ENCODE measurements at regions not wholly inside any gene's neighbourhood (a gene's known extent, or its start where the extent isn't known, plus 50 kb on each side); places are given as distances from the start of the nearest gene placed in this dataset.

- Histone ChIP-seq H3K4me3 (ENCODE audit: insufficient read depth, low read depth, low read length, poor library complexity, severe bottlenecking) (no peak overlapping the region), H3K27me3 (replicated peaks; ENCODE audit: control insufficient read depth, insufficient read depth, low read length, poor library complexity, severe bottlenecking) (no peaks in the 10 kb centered on the region), H3K9me3 (ENCODE audit: control insufficient read depth, low read length) (no peaks in the 10 kb centered on the region), H3K36me3 (ENCODE audit: control insufficient read depth, insufficient read depth, low read length) (no peaks in the 10 kb centered on the region), H3K4me1 (ENCODE audit: control insufficient read depth, insufficient read depth, low read length, poor library complexity, severe bottlenecking) (no peaks in the 10 kb centered on the region), H3K27ac (ENCODE audit: insufficient read depth, low read length, poor library complexity, severe bottlenecking) (no peak overlapping the region)
- no peak for DNase-seq
Measured at GRCh38 chr2:14749884-14750283, 117.4 kb downstream of the LRATD1 start.

- Histone ChIP-seq H3K4me1 (ENCODE audit: control insufficient read depth, insufficient read depth, low read length, poor library complexity, severe bottlenecking) (no peaks in the 10 kb centered on the region), H3K36me3 (ENCODE audit: control insufficient read depth, insufficient read depth, low read length) (no peaks in the 10 kb centered on the region), H3K9me3 (ENCODE audit: control insufficient read depth, low read length) (no peaks in the 10 kb centered on the region), H3K27me3 (replicated peaks; ENCODE audit: control insufficient read depth, insufficient read depth, low read length, poor library complexity, severe bottlenecking) (no peaks in the 10 kb centered on the region), H3K4me3 (ENCODE audit: insufficient read depth, low read depth, low read length, poor library complexity, severe bottlenecking) (no peak overlapping the region), H3K27ac (ENCODE audit: insufficient read depth, low read length, poor library complexity, severe bottlenecking) (no peak overlapping the region)
- DNase-seq: no peak
Measured at GRCh38 chr2:14750433-14750832, 117.9 kb downstream of the LRATD1 start.

GRCh38 chr2:14751581-14751980 is 119.1 kb downstream of the LRATD1 start:
- no peaks in the 10 kb centered on the region for H3K9me3 ChIP-seq (ENCODE audit: control insufficient read depth, low read length)
- H3K4me1 ChIP-seq (ENCODE audit: control insufficient read depth, insufficient read depth, low read length, poor library complexity, severe bottlenecking): no peaks in the 10 kb centered on the region
- H3K36me3 ChIP-seq (ENCODE audit: control insufficient read depth, insufficient read depth, low read length): no peaks in the 10 kb centered on the region
- H3K27ac ChIP-seq (ENCODE audit: insufficient read depth, low read length, poor library complexity, severe bottlenecking): no peak overlapping the region
- no peaks in the 10 kb centered on the region for H3K27me3 ChIP-seq (replicated peaks; ENCODE audit: control insufficient read depth, insufficient read depth, low read length, poor library complexity, severe bottlenecking)
- DNase-seq: no peak
- H3K4me3 ChIP-seq (ENCODE audit: insufficient read depth, low read depth, low read length, poor library complexity, severe bottlenecking): no peak overlapping the region

- H3K4me3 ChIP-seq (ENCODE audit: insufficient read depth, low read depth, low read length, poor library complexity, severe bottlenecking): no peak overlapping the region
- H3K27me3 ChIP-seq (replicated peaks; ENCODE audit: control insufficient read depth, insufficient read depth, low read length, poor library complexity, severe bottlenecking): no peaks in the 10 kb centered on the region
- H3K4me1 ChIP-seq (ENCODE audit: control insufficient read depth, insufficient read depth, low read length, poor library complexity, severe bottlenecking): no peaks in the 10 kb centered on the region
- no peak overlapping the region for H3K27ac ChIP-seq (ENCODE audit: insufficient read depth, low read length, poor library complexity, severe bottlenecking)
- H3K36me3 ChIP-seq (ENCODE audit: control insufficient read depth, insufficient read depth, low read length): no peaks in the 10 kb centered on the region
- no peak for DNase-seq
- H3K9me3 ChIP-seq (ENCODE audit: control insufficient read depth, low read length): no peaks in the 10 kb centered on the region
Measured at GRCh38 chr2:14752295-14752694, 119.8 kb downstream of the LRATD1 start.

GRCh38 chr2:14756122-14756541 is 123.6 kb downstream of the LRATD1 start:
- no peaks in the 10 kb centered on the region for H3K4me1 ChIP-seq (ENCODE audit: control insufficient read depth, insufficient read depth, low read length, poor library complexity, severe bottlenecking)
- DNase-seq: no peak
- no peak overlapping the region for H3K27ac ChIP-seq (ENCODE audit: insufficient read depth, low read length, poor library complexity, severe bottlenecking)
- H3K27me3 ChIP-seq (replicated peaks; ENCODE audit: control insufficient read depth, insufficient read depth, low read length, poor library complexity, severe bottlenecking): no peaks in the 10 kb centered on the region
- H3K9me3 ChIP-seq (ENCODE audit: control insufficient read depth, low read length): no peaks in the 10 kb centered on the region
- no peak overlapping the region for H3K4me3 ChIP-seq (ENCODE audit: insufficient read depth, low read depth, low read length, poor library complexity, severe bottlenecking)
- H3K36me3 ChIP-seq (ENCODE audit: control insufficient read depth, insufficient read depth, low read length): no peaks in the 10 kb centered on the region

GRCh38 chr2:14756981-14757657 is 124.6 kb downstream of the LRATD1 start:
- Histone ChIP-seq H3K27ac (ENCODE audit: insufficient read depth, low read length, poor library complexity, severe bottlenecking) (no peak overlapping the region), H3K9me3 (ENCODE audit: control insufficient read depth, low read length) (no peaks in the 10 kb centered on the region), H3K4me3 (ENCODE audit: insufficient read depth, low read depth, low read length, poor library complexity, severe bottlenecking) (no peak overlapping the region), H3K27me3 (replicated peaks; ENCODE audit: control insufficient read depth, insufficient read depth, low read length, poor library complexity, severe bottlenecking) (no peaks in the 10 kb centered on the region), H3K36me3 (ENCODE audit: control insufficient read depth, insufficient read depth, low read length) (no peaks in the 10 kb centered on the region), H3K4me1 (ENCODE audit: control insufficient read depth, insufficient read depth, low read length, poor library complexity, severe bottlenecking) (no peaks in the 10 kb centered on the region)
- DNase-seq: no peak

- Histone ChIP-seq H3K27ac (ENCODE audit: insufficient read depth, low read length, poor library complexity, severe bottlenecking) (no peak overlapping the region), H3K4me3 (ENCODE audit: insufficient read depth, low read depth, low read length, poor library complexity, severe bottlenecking) (no peak overlapping the region), H3K27me3 (replicated peaks; ENCODE audit: control insufficient read depth, insufficient read depth, low read length, poor library complexity, severe bottlenecking) (no peaks in the 10 kb centered on the region), H3K9me3 (ENCODE audit: control insufficient read depth, low read length) (no peaks in the 10 kb centered on the region), H3K36me3 (ENCODE audit: control insufficient read depth, insufficient read depth, low read length) (no peaks in the 10 kb centered on the region), H3K4me1 (ENCODE audit: control insufficient read depth, insufficient read depth, low read length, poor library complexity, severe bottlenecking) (no peaks in the 10 kb centered on the region)
- no peak for DNase-seq
Measured at GRCh38 chr2:14759082-14759481, 126.6 kb downstream of the LRATD1 start.

GRCh38 chr2:14760169-14760568 is 127.7 kb downstream of the LRATD1 start:
- H3K27ac ChIP-seq (ENCODE audit: insufficient read depth, low read length, poor library complexity, severe bottlenecking): no peak overlapping the region
- no peaks in the 10 kb centered on the region for H3K36me3 ChIP-seq (ENCODE audit: control insufficient read depth, insufficient read depth, low read length)
- no peaks in the 10 kb centered on the region for H3K9me3 ChIP-seq (ENCODE audit: control insufficient read depth, low read length)
- no peak overlapping the region for H3K4me3 ChIP-seq (ENCODE audit: insufficient read depth, low read depth, low read length, poor library complexity, severe bottlenecking)
- H3K4me1 ChIP-seq (ENCODE audit: control insufficient read depth, insufficient read depth, low read length, poor library complexity, severe bottlenecking): no peaks in the 10 kb centered on the region
- DNase-seq: no peak
- no peaks in the 10 kb centered on the region for H3K27me3 ChIP-seq (replicated peaks; ENCODE audit: control insufficient read depth, insufficient read depth, low read length, poor library complexity, severe bottlenecking)

GRCh38 chr2:14761118-14761517 is 128.6 kb downstream of the LRATD1 start:
- Histone ChIP-seq H3K9me3 (ENCODE audit: control insufficient read depth, low read length) (no peaks in the 10 kb centered on the region), H3K27ac (ENCODE audit: insufficient read depth, low read length, poor library complexity, severe bottlenecking) (no peak overlapping the region), H3K4me1 (ENCODE audit: control insufficient read depth, insufficient read depth, low read length, poor library complexity, severe bottlenecking) (no peaks in the 10 kb centered on the region), H3K36me3 (ENCODE audit: control insufficient read depth, insufficient read depth, low read length) (no peaks in the 10 kb centered on the region), H3K27me3 (replicated peaks; ENCODE audit: control insufficient read depth, insufficient read depth, low read length, poor library complexity, severe bottlenecking) (no peaks in the 10 kb centered on the region), H3K4me3 (ENCODE audit: insufficient read depth, low read depth, low read length, poor library complexity, severe bottlenecking) (no peak overlapping the region)
- no peak for DNase-seq

GRCh38 chr2:14773696-14774095 is 141.2 kb downstream of the LRATD1 start:
- Histone ChIP-seq H3K27ac (ENCODE audit: insufficient read depth, low read length, poor library complexity, severe bottlenecking) (no peak overlapping the region), H3K9me3 (ENCODE audit: control insufficient read depth, low read length) (no peaks in the 10 kb centered on the region), H3K27me3 (replicated peaks; ENCODE audit: control insufficient read depth, insufficient read depth, low read length, poor library complexity, severe bottlenecking) (no peaks in the 10 kb centered on the region), H3K36me3 (ENCODE audit: control insufficient read depth, insufficient read depth, low read length) (no peaks in the 10 kb centered on the region), H3K4me1 (ENCODE audit: control insufficient read depth, insufficient read depth, low read length, poor library complexity, severe bottlenecking) (no peaks in the 10 kb centered on the region), H3K4me3 (ENCODE audit: insufficient read depth, low read depth, low read length, poor library complexity, severe bottlenecking) (no peak overlapping the region)
- no peak for DNase-seq

Measured in effector memory CD4-positive, alpha-beta T cell (primary cell).